RWPE2 (cell line): ENCODE measurements at regions not wholly inside any gene's neighbourhood (a gene's known extent, or its start where the extent isn't known, plus 50 kb on each side); places are given as distances from the start of the nearest gene placed in this dataset.
"Not testable (repeated sequence)": the region's sequence is repeated elsewhere in the genome, so short reads cannot be mapped to it uniquely, and the experiment has no call there.

ENCODE experiments used
- ATAC-seq: fragments of 200-7000 bp; cut with Tn5 transposase; 3 replicates; pipeline ENCODE4 v1.9.1; 2021; ENCODE audit warnings: low read depth
- DNase-seq: peaks from one replicate; pipeline ENCODE4 v3.0.0-alpha.2; 2020; ENCODE audit warnings: low spot score
- H3K27ac ChIP-seq: fragments of 450-650 bp; 2 replicates; pipeline ENCODE4 v1.5.1; 2017; ENCODE audit warnings: mild to moderate bottlenecking; ENCODE audit not compliant: poor library complexity, severe bottlenecking
- H3K27me3 ChIP-seq: fragments of 250-450 bp; sonication (Bioruptor Pico); 2 replicates; pipeline ENCODE4 v1.5.1; 2021; ENCODE audit warnings: mild to moderate bottlenecking, moderate library complexity; ENCODE audit not compliant: insufficient read depth, poor library complexity, severe bottlenecking
- H3K36me3 ChIP-seq: fragments of 250-450 bp; sonication (Bioruptor Pico); 2 replicates; pipeline ENCODE4 v1.5.1; 2020; ENCODE audit warnings: low read depth, mild to moderate bottlenecking, moderate library complexity
- H3K4me1 ChIP-seq: fragments of 250-450 bp; sonication (Bioruptor Pico); 2 replicates; pipeline ENCODE4 v1.5.1; 2021; ENCODE audit warnings: mild to moderate bottlenecking, moderate library complexity; ENCODE audit not compliant: insufficient read depth, poor library complexity, severe bottlenecking
- H3K4me3 ChIP-seq: fragments of 250-450 bp; sonication (Bioruptor Pico); 2 replicates; pipeline ENCODE4 v1.5.1; 2021; ENCODE audit warnings: mild to moderate bottlenecking, moderate library complexity; ENCODE audit not compliant: severe bottlenecking
- H3K9me3 ChIP-seq: fragments of 250-450 bp; sonication (Bioruptor Pico); 2 replicates; pipeline ENCODE4 v1.5.1; 2021; ENCODE audit warnings: mild to moderate bottlenecking, moderate library complexity; ENCODE audit not compliant: severe bottlenecking
- CTCF ChIP-seq: fragments of 450-650 bp; IDR thresholded peaks from one replicate; pipeline ENCODE4 v1.5.1; 2017; ENCODE audit warnings: mild to moderate bottlenecking, moderate library complexity; ENCODE audit not compliant: poor library complexity, severe bottlenecking

- H3K27ac ChIP-seq: no peak overlapping the region
- TF ChIP-seq CTCF: no peak
- DNase-seq (no peak), ATAC-seq (no peak)
- no peaks in the 10 kb centered on the region for H3K27me3 ChIP-seq
- peaks cover 31% of the 10 kb centered on the region for H3K9me3 ChIP-seq
- no peak overlapping the region for H3K4me3 ChIP-seq
- no peaks in the 10 kb centered on the region for H3K4me1 ChIP-seq
- H3K36me3 ChIP-seq: no peaks in the 10 kb centered on the region
Observed at GRCh38 chr21:7916329-7917303, 2604.8 kb upstream of the TPTE start.

- H3K27me3 ChIP-seq: no peaks in the 10 kb centered on the region
- DNase-seq (no peak), ATAC-seq (no peak)
- no peak overlapping the region for H3K4me3 ChIP-seq
- no peaks in the 10 kb centered on the region for H3K36me3 ChIP-seq
- no peak overlapping the region for H3K27ac ChIP-seq
- peaks cover 38% of the 10 kb centered on the region for H3K9me3 ChIP-seq
- TF ChIP-seq CTCF: no peak
- no peaks in the 10 kb centered on the region for H3K4me1 ChIP-seq
Observed at GRCh38 chr21:7917729-7918128, 2603.7 kb upstream of the TPTE start.

- H3K9me3 ChIP-seq: peaks cover 38% of the 10 kb centered on the region
- H3K27me3 ChIP-seq, H3K4me3 ChIP-seq, H3K4me1 ChIP-seq, H3K27ac ChIP-seq, DNase-seq, H3K36me3 ChIP-seq: not testable (repeated sequence)
- peak; percentile 68; the same call in 2 of the 3 replicates for ATAC-seq
Observed at GRCh38 chr21:7925918-7926582, 2595.3 kb upstream of the TPTE start.

- H3K4me3 ChIP-seq, DNase-seq, H3K27ac ChIP-seq, H3K36me3 ChIP-seq, ATAC-seq, H3K27me3 ChIP-seq, H3K4me1 ChIP-seq: not testable (repeated sequence)
- H3K9me3 ChIP-seq: peaks cover 42% of the 10 kb centered on the region
Observed at GRCh38 chr21:7928528-7928927, 2592.9 kb upstream of the TPTE start.

GRCh38 chr21:7929586-7929985, 2591.8 kb upstream of the TPTE start:
- not testable (repeated sequence) for H3K27ac ChIP-seq, ATAC-seq, H3K27me3 ChIP-seq, H3K4me3 ChIP-seq, DNase-seq, H3K4me1 ChIP-seq, H3K36me3 ChIP-seq
- peaks cover 35% of the 10 kb centered on the region for H3K9me3 ChIP-seq

GRCh38 chr21:7930445-7930844, 2590.9 kb upstream of the TPTE start:
- H3K27me3 ChIP-seq, H3K36me3 ChIP-seq, DNase-seq, H3K27ac ChIP-seq, H3K4me1 ChIP-seq, ATAC-seq, H3K4me3 ChIP-seq: not testable (repeated sequence)
- peaks cover 31% of the 10 kb centered on the region for H3K9me3 ChIP-seq

GRCh38 chr21:7932113-7932512, 2589.3 kb upstream of the TPTE start:
- not testable (repeated sequence) for DNase-seq, H3K27me3 ChIP-seq, ATAC-seq, H3K4me3 ChIP-seq, H3K27ac ChIP-seq, H3K4me1 ChIP-seq, H3K36me3 ChIP-seq
- H3K9me3 ChIP-seq: peaks cover 30% of the 10 kb centered on the region

- not testable (repeated sequence) for H3K4me3 ChIP-seq, H3K27ac ChIP-seq, H3K4me1 ChIP-seq, DNase-seq, ATAC-seq, H3K36me3 ChIP-seq, H3K27me3 ChIP-seq
- peaks cover 33% of the 10 kb centered on the region for H3K9me3 ChIP-seq
Observed at GRCh38 chr21:7932834-7933233, 2588.5 kb upstream of the TPTE start.
